ENCODE measurements at regions not wholly inside any gene's neighbourhood (a gene's known extent, or its start where the extent isn't known, plus 50 kb on each side); places are given as distances from the start of the nearest gene placed in this dataset.

GRCh38 chr2:47651296-47651695 is 80.5 kb upstream of the KCNK12 start:
- TF ChIP-seq GABPA (IDR thresholded peaks at IDR 0.05; ENCODE audit: low read depth): no peak
- no peak for TF ChIP-seq POLR2AphosphoS5 (IDR thresholded peaks at IDR 0.05; ENCODE audit: low read depth)
- TF ChIP-seq CTCF (IDR thresholded peaks at IDR 0.05; ENCODE audit: insufficient read depth, low read length): no peak
- TF ChIP-seq SPI1 (IDR thresholded peaks at IDR 0.05; ENCODE audit: borderline replicate concordance, low read depth): no peak
- no peak for TF ChIP-seq REST (IDR thresholded peaks at IDR 0.05; ENCODE audit: insufficient replicate concordance, low read depth)
- H3K27me3 ChIP-seq (ENCODE audit: insufficient read depth, poor library complexity, severe bottlenecking): no peaks in the 10 kb centered on the region
- no peak overlapping the region for H3K4me3 ChIP-seq (replicated peaks; ENCODE audit: insufficient read depth, low read length)
- DNase-seq (ENCODE audit: low read depth in 1 of 2, low spot score in 1 of 2): no peak
- H3K27ac ChIP-seq (replicated peaks): no peak overlapping the region

GRCh38 chr2:47650001-47650535 is 79.3 kb upstream of the KCNK12 start:
- no peaks in the 10 kb centered on the region for H3K27me3 ChIP-seq (ENCODE audit: insufficient read depth, poor library complexity, severe bottlenecking)
- DNase-seq (ENCODE audit: low read depth in 1 of 2, low spot score in 1 of 2): no peak
- H3K4me3 ChIP-seq (replicated peaks; ENCODE audit: insufficient read depth, low read length): no peak overlapping the region
- H3K27ac ChIP-seq (replicated peaks): no peak overlapping the region
- TF ChIP-seq SPI1 (IDR thresholded peaks at IDR 0.05; ENCODE audit: borderline replicate concordance, low read depth) (no peak), GABPA (IDR thresholded peaks at IDR 0.05; ENCODE audit: low read depth) (no peak), POLR2AphosphoS5 (IDR thresholded peaks at IDR 0.05; ENCODE audit: low read depth) (no peak), CTCF (IDR thresholded peaks at IDR 0.05; ENCODE audit: insufficient read depth, low read length) (no peak), REST (IDR thresholded peaks at IDR 0.05; ENCODE audit: insufficient replicate concordance, low read depth) (no peak)

- H3K27ac ChIP-seq (replicated peaks): no peak overlapping the region
- H3K4me3 ChIP-seq (replicated peaks; ENCODE audit: insufficient read depth, low read length): no peak overlapping the region
- no peak for TF ChIP-seq REST (IDR thresholded peaks at IDR 0.05; ENCODE audit: insufficient replicate concordance, low read depth)
- no peak for TF ChIP-seq SPI1 (IDR thresholded peaks at IDR 0.05; ENCODE audit: borderline replicate concordance, low read depth)
- H3K27me3 ChIP-seq (ENCODE audit: insufficient read depth, poor library complexity, severe bottlenecking): no peaks in the 10 kb centered on the region
- no peak for DNase-seq (ENCODE audit: low read depth in 1 of 2, low spot score in 1 of 2)
Observed at GRCh38 chr2:47645246-47645645, 74.5 kb upstream of the KCNK12 start.
